HepG2 (cell line): ENCODE measurements at regions not wholly inside any gene's neighbourhood (a gene's known extent, or its start where the extent isn't known, plus 50 kb on each side); places are given as distances from the start of the nearest gene placed in this dataset.

Experiments used
- ATAC-seq: fragments of 200-7000 bp; cut with Tn5 transposase; 3 replicates; pipeline ENCODE4 v1.9.1; 2020; ENCODE audit warnings: mild to moderate bottlenecking, moderate library complexity
- BruUV-seq: library from RNA; stranded (reverse); fragments of 400-500 nt; replicated peaks from 2 replicates; lab custom pipeline; 2021; lab: Mats Ljungman, UMichigan
- CTCF ChIA-PET: fragments of 300-600 bp; formaldehyde crosslinking; extraction: SDS; loops from one replicate; lab custom pipeline; 2021; ENCODE audit warnings: low total read pairs, inconsistent platforms, low intra/inter-chr PET ratio; lab: Yijun Ruan, JAX
- POLR2A ChIA-PET: fragments of 350-600 bp; sonication (Branson Sonifier 250); formaldehyde crosslinking; loops from one replicate; lab custom pipeline; 2020; ENCODE audit warnings: antibody characterized with exemption, inconsistent platforms; lab: Yijun Ruan, JAX
- DNase-seq: peaks from one replicate; pipeline ENCODE4 v3.0.0-alpha.2; 2015; ENCODE audit warnings: low spot score
- FAIRE-seq: peaks from 3 replicates; lab custom pipeline; 2011; peaks lifted over from hg19 to GRCh38; lab: Jason Lieb, UNC
- H2AFZ ChIP-seq: one replicate; pipeline ENCODE4 v1.6.1; 2011; ENCODE audit warnings: low read length, inconsistent platforms
- H3K27ac ChIP-seq: fragments of 300-600 bp; 3 replicates; pipeline ENCODE4 v1.8.0; 2011; ENCODE audit warnings: mixed run types, mild to moderate bottlenecking, mixed read lengths, low read length, inconsistent platforms; ENCODE audit not compliant: insufficient read depth; ENCODE audit errors: extremely low read length
- H3K27me3 ChIP-seq, 2 experiments: fragments of 200-600 bp in 1 of 2; 2 replicates in 1 of 2; 3 replicates in 1 of 2; pipeline versions ENCODE4 v1.6.0 to v1.8.0; 2011; ENCODE audit warnings: low read length in 2 of 2, mild to moderate bottlenecking in 2 of 2, moderate library complexity in 2 of 2, inconsistent platforms in 1 of 2; ENCODE audit not compliant: insufficient read depth in 2 of 2, control insufficient read depth in 1 of 2
- H3K36me3 ChIP-seq, 2 experiments: fragments of 200-600 bp in 1 of 2; replicated peaks in 1 of 2; 2 replicates in 1 of 2; 3 replicates in 1 of 2; pipeline versions ENCODE4 v1.5.1 to v1.8.0; 2011; ENCODE audit warnings: low read length in 2 of 2, inconsistent platforms in 1 of 2; ENCODE audit not compliant: insufficient read depth in 2 of 2, control insufficient read depth in 1 of 2
- H3K4me1 ChIP-seq: 2 replicates; pipeline ENCODE4 v1.5.1; 2012; ENCODE audit warnings: low read length, inconsistent platforms; ENCODE audit not compliant: insufficient read depth
- H3K4me2 ChIP-seq: 2 replicates; pipeline ENCODE4 v1.6.0; 2011; ENCODE audit warnings: low read depth, low read length, inconsistent platforms
- H3K4me3 ChIP-seq, 3 experiments: fragments of 200-600 bp in 1 of 3; sonication (generic), shearing (Covaris generic) in 1 of 3; replicated peaks in 1 of 3; 2 replicates each; pipeline ENCODE4 v1.5.1; 2011 to 2016; ENCODE audit warnings: low read length in 3 of 3, inconsistent platforms in 2 of 3, low read depth in 2 of 3, mild to moderate bottlenecking in 2 of 3, control low read depth in 1 of 3, mixed read lengths in 1 of 3; ENCODE audit not compliant: insufficient read depth in 1 of 3
- H3K79me2 ChIP-seq: one replicate; pipeline ENCODE4 v1.6.1; 2011; ENCODE audit warnings: low read length, inconsistent platforms; ENCODE audit not compliant: insufficient read depth
- H3K9ac ChIP-seq: 2 replicates; pipeline ENCODE4 v1.6.0; 2011; ENCODE audit warnings: mild to moderate bottlenecking, low read depth, low read length, inconsistent platforms; ENCODE audit not compliant: insufficient read depth
- H3K9me3 ChIP-seq: 2 replicates; pipeline ENCODE4 v1.5.1; 2012; ENCODE audit warnings: mild to moderate bottlenecking, low read length
- H4K20me1 ChIP-seq: 2 replicates; pipeline ENCODE4 v1.6.0; 2011; ENCODE audit warnings: inconsistent platforms, mild to moderate bottlenecking, low read length, moderate library complexity; ENCODE audit not compliant: insufficient read depth
- AFF4 ChIP-seq: sonication (generic); formaldehyde crosslinking; IDR thresholded peaks from 2 replicates; pipeline ENCODE4 v1.4.0; 2020; ENCODE audit warnings: missing genetic modification reagents
- HNRNPUL1 ChIP-seq: fragments of 200-400 bp; formaldehyde crosslinking; IDR thresholded peaks from 2 replicates; pipeline ENCODE4 v1.6.1; 2017; ENCODE audit warnings: low read depth, mild to moderate bottlenecking, low read length, moderate library complexity
- MATR3 ChIP-seq: sonication (generic); formaldehyde crosslinking; IDR thresholded peaks from 2 replicates; pipeline ENCODE4 v1.4.0; 2020; ENCODE audit warnings: missing genetic modification reagents
- RBM39 ChIP-seq: fragments of 200-400 bp; formaldehyde crosslinking; IDR thresholded peaks from one replicate; pipeline ENCODE4 v1.6.1; 2018; ENCODE audit warnings: antibody characterized with exemption, mild to moderate bottlenecking, low read depth, low read length; ENCODE audit not compliant: poor library complexity, severe bottlenecking
- RXRB ChIP-seq: IDR thresholded peaks from 2 replicates; pipeline ENCODE4 v1.6.1; 2016; ENCODE audit warnings: borderline replicate concordance, missing genetic modification reagents, missing compliant biosample characterization
- SNAPC5 ChIP-seq: sonication (generic); formaldehyde crosslinking; IDR thresholded peaks from 2 replicates; pipeline ENCODE4 v1.8.1; 2023; ENCODE audit warnings: mild to moderate bottlenecking, missing genetic modification reagents, borderline replicate concordance
- TAF15 ChIP-seq: fragments of 200-400 bp; formaldehyde crosslinking; IDR thresholded peaks from one replicate; pipeline ENCODE4 v1.6.1; 2018; ENCODE audit warnings: mild to moderate bottlenecking, low read depth, low read length; ENCODE audit not compliant: poor library complexity, severe bottlenecking
- ZBTB26 ChIP-seq: IDR thresholded peaks from 2 replicates; pipeline ENCODE4 v1.6.1; 2016; ENCODE audit warnings: missing compliant biosample characterization, missing genetic modification reagents, borderline replicate concordance
- ZNF20 ChIP-seq: sonication (generic); formaldehyde crosslinking; IDR thresholded peaks from 2 replicates; pipeline ENCODE4 v1.4.0; 2020; ENCODE audit warnings: mild to moderate bottlenecking, moderate library complexity, missing genetic modification reagents
- ZNF362 ChIP-seq: sonication (generic); formaldehyde crosslinking; IDR thresholded peaks from 2 replicates; pipeline ENCODE4 v1.4.0; 2020; ENCODE audit warnings: missing genetic modification reagents, mild to moderate bottlenecking, borderline replicate concordance
- ZNF580 ChIP-seq: IDR thresholded peaks from 2 replicates; pipeline ENCODE4 v1.6.1; 2016; ENCODE audit warnings: low read depth, borderline replicate concordance
- WGBS: methylation state at CpG from one replicate; pipeline ENCODE4 v1.1.6; 2017; ENCODE audit warnings: low lambda C conversion rate; 5-methylcytosine and 5-hydroxymethylcytosine counted together
- in situ Hi-C: cut with HindIII; loops from 2 replicates; pipeline ENCODE4 v1.10.0; 2017; ENCODE audit warnings: low pct_unique_long_range_greater_than_20kb; ENCODE audit not compliant: extremely low pct_ligation_motif_present
- intact Hi-C: fragments of 100-400 bp; cut with micrococcal nuclease; formaldehyde crosslinking; loops from one replicate; pipeline ENCODE4 v1.10.0; 2022; ENCODE audit not compliant: unreplicated experiment

GRCh38 chr5:4896328-4896727 lies 243.8 kb upstream of the ADAMTS16 start:
- no peaks in the 10 kb centered on the region for H3K36me3 ChIP-seq
- H4K20me1 ChIP-seq, result no peaks in the 10 kb centered on the region
- ATAC-seq (no peak), DNase-seq (no peak), FAIRE-seq (no peak)
- H3K79me2 ChIP-seq, result no peaks in the 10 kb centered on the region
- no TSS peak for BruUV-seq
- intact Hi-C loops (no loop called here), in situ Hi-C loops (no loop called here)
- no peak overlapping the region for H3K4me2 ChIP-seq
- no peak overlapping the region for H2AFZ ChIP-seq
- CTCF ChIA-PET, result no interaction called here
- 8% methylated on average over 5 of the region's 5 CpGs for WGBS
- TF ChIP-seq SNAPC5, result no peak
- H3K4me3 ChIP-seq, result no peak overlapping the region
- no peaks in the 10 kb centered on the region for H3K4me1 ChIP-seq
- POLR2A ChIA-PET, result no interaction called here
- no peak overlapping the region for H3K9ac ChIP-seq
- H3K9me3 ChIP-seq, result no peaks in the 10 kb centered on the region
- H3K27me3 ChIP-seq, result peaks cover 0 to 8% of the 10 kb centered on the region in 2 experiments; a peak in 2 of 5 replicates
- no peak overlapping the region for H3K27ac ChIP-seq

- no peak overlapping the region for H3K4me3 ChIP-seq
- ChIA-PET CTCF (no interaction called here), POLR2A (no interaction called here)
- BruUV-seq, result no TSS peak
- no peak overlapping the region for H2AFZ ChIP-seq
- no peaks in the 10 kb centered on the region for H3K9me3 ChIP-seq
- no peak overlapping the region for H3K27ac ChIP-seq
- FAIRE-seq (no peak), ATAC-seq (no peak), DNase-seq (no peak)
- H3K79me2 ChIP-seq, result no peaks in the 10 kb centered on the region
- no peak overlapping the region for H3K9ac ChIP-seq
- H4K20me1 ChIP-seq, result no peaks in the 10 kb centered on the region
- no peaks in the 10 kb centered on the region for H3K36me3 ChIP-seq
- in situ Hi-C loops (no loop called here), intact Hi-C loops (no loop called here)
- peaks cover 0 to 15% of the 10 kb centered on the region in 2 experiments; a peak in 2 of 5 replicates for H3K27me3 ChIP-seq
- WGBS, result 17% methylated on average over 15 of the region's 15 CpGs
- no peak overlapping the region for H3K4me2 ChIP-seq
- no peaks in the 10 kb centered on the region for H3K4me1 ChIP-seq
- TF ChIP-seq RXRB (CRISPR knock-in tag), result no peak
- no peak for TF ChIP-seq RBM39
- TF ChIP-seq ZNF20, result no peak
- no peak for TF ChIP-seq AFF4 (CRISPR knock-in tag)
- no peak for TF ChIP-seq HNRNPUL1
- no peak for TF ChIP-seq ZNF362 (CRISPR knock-in tag)
- TF ChIP-seq ZNF580, result no peak
- TF ChIP-seq TAF15, result no peak
- no peak for TF ChIP-seq ZBTB26 (CRISPR knock-in tag)
- TF ChIP-seq MATR3, result no peak
Measured at GRCh38 chr5:4901305-4901811, 238.8 kb upstream of the ADAMTS16 start.
